ENCODE measurements at regions not wholly inside any gene's neighbourhood (a gene's known extent, or its start where the extent isn't known, plus 50 kb on each side); places are given as distances from the start of the nearest gene placed in this dataset.

GRCh38 chr20:10828180-10828579 is 154.4 kb upstream of the JAG1 start:
- H3K4me3 ChIP-seq (ENCODE audit: low read depth, poor library complexity, severe bottlenecking) = no peak overlapping the region
- intact Hi-C loops (cut with DNase I; ENCODE audit: low total_unique reads) = no loop called here
- DNase-seq (ENCODE audit: low spot score in 2 of 2) = no peak
- 87 to 93% methylated on average over 5 of the region's 5 CpGs for WGBS, 2 donors
- TF ChIP-seq POLR2A (IDR thresholded peaks at IDR 0.05) (no peak), CTCF (IDR thresholded peaks at IDR 0.05) (no peak)

DNA sequence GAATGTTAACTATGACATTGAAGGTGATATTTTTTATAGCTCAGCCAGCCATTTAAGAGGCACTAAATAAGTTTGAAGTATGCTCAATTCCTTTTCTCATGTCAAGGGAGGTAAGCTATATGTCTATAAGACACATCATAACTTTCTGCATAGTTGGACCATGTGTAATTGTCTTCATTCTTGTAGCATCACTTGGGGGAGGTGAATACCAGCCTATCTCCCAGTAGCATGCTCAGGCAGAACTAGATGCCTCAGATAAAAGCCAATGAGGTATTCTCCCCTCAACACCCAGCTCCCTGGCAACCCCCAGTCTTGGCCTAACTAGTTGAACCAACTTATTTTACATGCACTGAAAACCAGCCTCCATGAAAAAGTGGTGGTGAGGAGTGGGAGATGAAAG is 158.3 kb upstream of the JAG1 start:
- TF ChIP-seq CTCF (IDR thresholded peaks at IDR 0.05) (no peak), POLR2A (IDR thresholded peaks at IDR 0.05) (no peak)
- no peak overlapping the region for H3K4me3 ChIP-seq (ENCODE audit: low read depth, poor library complexity, severe bottlenecking)
- intact Hi-C loops (cut with DNase I; ENCODE audit: low total_unique reads) = no loop called here
- DNase-seq (ENCODE audit: low spot score in 2 of 2) = no peak

DNA sequence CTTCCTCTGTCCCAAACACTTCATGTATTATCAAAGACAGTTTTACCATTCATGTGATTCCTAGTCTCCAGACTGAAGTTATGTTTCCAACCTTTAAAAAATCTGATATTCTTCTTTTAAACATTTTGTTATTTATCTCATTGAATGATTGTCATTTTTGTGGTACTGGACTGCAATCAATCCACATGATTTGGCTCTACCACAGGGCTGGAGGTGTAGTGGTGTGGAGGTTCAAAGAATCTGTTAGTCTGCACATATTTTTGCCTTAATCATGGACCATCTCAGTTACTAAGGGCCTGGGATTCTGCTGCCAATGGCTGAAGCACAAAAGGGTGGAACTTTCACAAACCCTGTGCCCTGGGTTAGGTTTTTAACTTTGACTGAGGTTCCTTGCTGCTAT is 164.1 kb upstream of the JAG1 start:
- TF ChIP-seq CTCF (IDR thresholded peaks at IDR 0.05) (no peak), POLR2A (IDR thresholded peaks at IDR 0.05) (no peak)

DNA sequence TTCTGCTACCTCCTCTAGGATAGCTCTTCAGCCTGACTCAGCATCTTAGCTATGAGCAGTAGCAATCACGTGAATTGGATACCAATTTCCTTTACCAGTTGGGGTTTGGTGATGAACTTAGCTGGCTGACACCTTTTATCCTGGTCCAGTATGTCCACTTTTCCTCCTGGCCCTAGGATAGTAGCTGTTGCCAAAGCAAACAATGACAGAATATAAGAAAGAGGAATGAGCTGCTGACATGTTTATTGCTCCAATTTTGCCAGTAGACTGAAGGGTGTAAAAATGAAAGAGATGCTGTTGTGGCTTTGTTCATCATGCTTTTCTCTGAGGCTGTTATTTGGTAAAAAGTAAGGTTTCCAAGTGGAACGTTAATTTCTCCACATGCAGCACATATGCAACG is 168.3 kb upstream of the JAG1 start:
- intact Hi-C loops (cut with DNase I; ENCODE audit: low total_unique reads) = no loop called here
- no peak overlapping the region for H3K4me3 ChIP-seq (ENCODE audit: low read depth, poor library complexity, severe bottlenecking)
- no peak for DNase-seq (ENCODE audit: low spot score in 2 of 2)
- WGBS, 2 donors = 57% methylated on average over 3 of the region's 3 CpGs
- TF ChIP-seq POLR2A (IDR thresholded peaks at IDR 0.05) (no peak), CTCF (IDR thresholded peaks at IDR 0.05) (no peak)

More for the DNA sequence above, 164.1 kb upstream of the JAG1 start:
- intact Hi-C loops (cut with DNase I; ENCODE audit: low total_unique reads) = no loop called here
- H3K4me3 ChIP-seq (ENCODE audit: low read depth, poor library complexity, severe bottlenecking) = no peak overlapping the region
- no peak for DNase-seq (ENCODE audit: low spot score in 2 of 2)

DNA sequence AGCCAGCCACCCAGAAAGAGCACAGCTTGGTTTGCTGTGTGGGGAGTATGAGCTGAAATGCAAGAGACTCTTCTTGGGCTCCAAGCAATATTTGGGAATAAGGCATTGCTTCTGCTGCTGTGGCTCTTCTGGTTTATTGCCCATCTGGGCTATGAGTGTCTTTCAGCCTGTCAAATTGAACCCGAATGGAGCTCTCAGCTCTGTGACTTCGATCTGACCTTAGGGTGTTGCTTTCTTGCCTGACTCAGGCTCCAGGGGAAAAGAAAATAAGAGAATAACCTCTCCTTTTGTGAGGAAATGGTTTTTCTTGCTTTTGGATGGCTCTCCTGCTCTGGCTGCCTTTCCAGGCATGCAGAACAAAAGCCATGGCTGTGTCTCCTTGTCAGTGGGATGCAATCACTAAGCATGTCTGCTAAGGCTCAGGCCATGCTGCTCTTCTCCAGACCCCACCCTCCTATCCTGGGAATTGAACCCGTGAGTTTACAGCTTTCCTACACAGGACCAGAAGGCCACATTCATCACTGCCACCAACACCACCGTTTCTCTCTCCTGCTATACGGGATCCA is 169.4 kb upstream of the JAG1 start:
- no peak overlapping the region for H3K4me3 ChIP-seq (ENCODE audit: low read depth, poor library complexity, severe bottlenecking)
- no peak for TF ChIP-seq POLR2A (IDR thresholded peaks at IDR 0.05)
- TF ChIP-seq CTCF (IDR thresholded peaks at IDR 0.05) = no peak
- 67 to 72% methylated on average over 5 of the region's 5 CpGs for WGBS, 2 donors
- intact Hi-C loops (cut with DNase I; ENCODE audit: low total_unique reads) = no loop called here
- DNase-seq (ENCODE audit: low spot score in 2 of 2) = no peak

DNA sequence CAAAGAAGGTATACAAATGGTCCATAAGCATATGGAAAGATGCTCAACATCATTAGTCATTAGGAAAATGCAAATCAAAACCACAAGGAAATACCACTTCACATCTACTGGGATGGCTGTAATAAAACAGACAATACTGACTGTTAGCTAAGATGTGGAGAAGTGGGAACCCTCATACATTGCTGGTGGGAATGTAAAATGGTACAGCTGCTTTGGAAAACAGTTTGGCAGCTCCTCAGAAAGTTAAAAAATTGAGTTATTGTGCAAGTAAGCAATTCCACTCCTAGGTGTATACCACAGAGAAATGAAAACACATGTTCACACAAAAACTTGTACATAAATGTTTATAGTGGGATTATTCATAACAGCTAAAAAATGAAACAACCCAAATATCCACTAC is 173.0 kb upstream of the JAG1 start:
- no peak overlapping the region for H3K4me3 ChIP-seq (ENCODE audit: low read depth, poor library complexity, severe bottlenecking)
- TF ChIP-seq POLR2A (IDR thresholded peaks at IDR 0.05) = no peak
- no peak for TF ChIP-seq CTCF (IDR thresholded peaks at IDR 0.05)
- no peak for DNase-seq (ENCODE audit: low spot score in 2 of 2)
- intact Hi-C loops (cut with DNase I; ENCODE audit: low total_unique reads) = no loop called here

All from lower leg skin (tissue), 4 donors.